ENCODE measurements at regions not wholly inside any gene's neighbourhood (a gene's known extent, or its start where the extent isn't known, plus 50 kb on each side); places are given as distances from the start of the nearest gene placed in this dataset.

DNA sequence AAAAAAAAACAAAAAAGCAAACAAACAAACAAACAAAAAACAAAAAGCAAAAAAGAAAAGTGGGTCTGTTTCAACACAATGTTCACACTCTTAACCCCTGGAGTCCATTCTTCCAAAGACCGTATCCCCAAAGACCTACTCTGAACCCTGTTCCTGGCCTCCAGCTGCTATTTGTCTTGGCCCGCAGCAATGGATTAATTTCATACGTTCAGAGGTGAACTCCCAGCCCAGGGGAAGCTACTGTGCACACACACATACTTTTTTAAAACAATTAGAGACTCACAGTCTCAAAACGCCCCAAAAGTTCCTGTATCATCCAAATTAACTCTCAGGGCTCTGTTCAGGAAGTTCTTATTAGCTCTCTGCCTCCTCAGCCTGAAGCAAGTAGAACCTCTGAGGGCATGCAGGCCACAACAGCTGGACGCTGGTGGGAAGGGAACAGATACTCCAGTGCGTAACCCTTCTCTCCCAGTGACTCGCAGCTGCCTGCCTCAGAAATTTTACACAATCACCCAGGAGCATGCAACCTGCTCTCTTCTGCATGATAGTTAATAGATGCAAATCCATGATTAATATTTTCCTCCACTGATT, 395.4 kb downstream of the RRAGC start:
- no peak for TF ChIP-seq CTCF (IDR thresholded peaks at IDR 0.05)
- TF ChIP-seq POLR2A (IDR thresholded peaks at IDR 0.05), result no peak

Measured in adrenal gland (tissue), 5 donors.